Kidney epithelial cell (primary cell): ENCODE measurements at regions not wholly inside any gene's neighbourhood (a gene's known extent, or its start where the extent isn't known, plus 50 kb on each side); places are given as distances from the start of the nearest gene placed in this dataset.

Experiments used
- DNase-seq: peaks from one replicate; pipeline ENCODE4 v3.0.0-alpha.2; 2010; ENCODE audit warnings: low read depth
- H3K27me3 ChIP-seq: 2 replicates; pipeline ENCODE4 v1.6.0; 2011; ENCODE audit warnings: low read length; ENCODE audit not compliant: control insufficient read depth, insufficient read depth
- H3K36me3 ChIP-seq: 2 replicates; pipeline ENCODE4 v1.5.1; 2011; ENCODE audit warnings: low read length; ENCODE audit not compliant: control insufficient read depth, insufficient read depth
- H3K4me3 ChIP-seq: 2 replicates; pipeline ENCODE4 v1.5.1; 2011; ENCODE audit warnings: low read depth, mild to moderate bottlenecking, control low read depth, low read length
- TF ChIP-seq, protein P1 (sequence below): IDR thresholded peaks from 2 replicates; pipeline ENCODE4 v1.5.1; 2011; ENCODE audit warnings: mild to moderate bottlenecking, moderate library complexity, low read length, control low read depth, inconsistent platforms; ENCODE audit not compliant: insufficient read depth, poor library complexity, severe bottlenecking

DNA sequence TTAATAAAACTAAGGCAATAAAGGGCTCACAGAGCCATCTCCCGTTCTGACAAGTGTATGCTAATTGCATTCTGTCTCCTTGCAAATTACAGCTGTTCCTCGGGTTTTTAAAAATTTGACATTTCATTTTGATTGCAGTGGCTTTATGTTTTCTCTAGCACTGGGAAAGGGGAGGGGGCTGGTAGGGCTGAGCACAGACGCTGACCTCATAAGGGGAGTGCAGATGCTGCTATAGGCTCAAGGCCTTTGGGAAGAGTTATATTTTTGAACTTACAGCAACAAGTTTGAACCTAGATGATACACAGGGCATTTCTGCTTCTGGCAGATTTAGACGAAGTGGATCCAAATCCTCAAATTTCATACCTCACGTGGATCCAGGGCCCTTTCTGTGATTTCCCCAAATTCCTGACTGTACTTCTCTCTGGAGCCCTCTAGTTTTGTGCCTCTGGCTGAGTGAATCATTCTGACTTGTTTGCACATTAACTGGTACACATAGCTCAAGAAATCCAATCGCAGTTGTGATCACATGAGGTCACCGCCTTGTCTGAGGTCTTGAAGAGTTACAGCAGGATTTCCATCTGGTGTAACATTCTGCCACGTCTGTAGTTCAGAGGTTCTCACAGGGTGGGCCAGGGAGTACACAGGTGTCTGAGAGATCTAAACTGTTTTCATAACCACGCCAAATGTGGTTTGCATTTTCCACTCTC lies 230.3 kb downstream of the C1orf94 start:
- H3K36me3 ChIP-seq, result no peaks in the 10 kb centered on the region
- no peaks in the 10 kb centered on the region for H3K27me3 ChIP-seq
- TF ChIP-seq, protein P1, sequence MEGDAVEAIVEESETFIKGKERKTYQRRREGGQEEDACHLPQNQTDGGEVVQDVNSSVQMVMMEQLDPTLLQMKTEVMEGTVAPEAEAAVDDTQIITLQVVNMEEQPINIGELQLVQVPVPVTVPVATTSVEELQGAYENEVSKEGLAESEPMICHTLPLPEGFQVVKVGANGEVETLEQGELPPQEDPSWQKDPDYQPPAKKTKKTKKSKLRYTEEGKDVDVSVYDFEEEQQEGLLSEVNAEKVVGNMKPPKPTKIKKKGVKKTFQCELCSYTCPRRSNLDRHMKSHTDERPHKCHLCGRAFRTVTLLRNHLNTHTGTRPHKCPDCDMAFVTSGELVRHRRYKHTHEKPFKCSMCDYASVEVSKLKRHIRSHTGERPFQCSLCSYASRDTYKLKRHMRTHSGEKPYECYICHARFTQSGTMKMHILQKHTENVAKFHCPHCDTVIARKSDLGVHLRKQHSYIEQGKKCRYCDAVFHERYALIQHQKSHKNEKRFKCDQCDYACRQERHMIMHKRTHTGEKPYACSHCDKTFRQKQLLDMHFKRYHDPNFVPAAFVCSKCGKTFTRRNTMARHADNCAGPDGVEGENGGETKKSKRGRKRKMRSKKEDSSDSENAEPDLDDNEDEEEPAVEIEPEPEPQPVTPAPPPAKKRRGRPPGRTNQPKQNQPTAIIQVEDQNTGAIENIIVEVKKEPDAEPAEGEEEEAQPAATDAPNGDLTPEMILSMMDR, result no peak
- no peak overlapping the region for H3K4me3 ChIP-seq
- DNase-seq, result peak; percentile 23

DNA sequence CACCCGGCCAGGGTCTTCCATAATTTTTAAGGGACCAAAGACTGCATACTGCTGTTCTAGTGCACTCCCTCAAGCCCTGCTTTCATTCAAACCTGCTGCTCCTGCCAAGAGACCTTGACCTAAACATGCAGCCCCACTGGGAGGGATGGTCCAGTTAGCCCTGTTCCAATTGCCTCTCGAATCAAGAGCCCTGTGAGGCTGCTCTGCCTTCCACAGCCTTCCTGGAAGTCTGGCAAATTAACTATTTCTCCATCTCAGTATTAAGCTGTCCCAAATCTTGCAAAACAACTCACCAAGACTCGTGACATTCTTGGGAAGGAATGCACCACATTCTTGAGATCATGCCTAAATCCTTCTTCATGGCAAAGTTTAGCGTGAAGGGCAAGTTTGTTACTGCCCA lies 231.3 kb downstream of the C1orf94 start:
- Histone ChIP-seq H3K36me3 (no peaks in the 10 kb centered on the region), H3K4me3 (no peak overlapping the region), H3K27me3 (no peaks in the 10 kb centered on the region)
- no peak for DNase-seq
- TF ChIP-seq, protein P1, result no peak

DNA sequence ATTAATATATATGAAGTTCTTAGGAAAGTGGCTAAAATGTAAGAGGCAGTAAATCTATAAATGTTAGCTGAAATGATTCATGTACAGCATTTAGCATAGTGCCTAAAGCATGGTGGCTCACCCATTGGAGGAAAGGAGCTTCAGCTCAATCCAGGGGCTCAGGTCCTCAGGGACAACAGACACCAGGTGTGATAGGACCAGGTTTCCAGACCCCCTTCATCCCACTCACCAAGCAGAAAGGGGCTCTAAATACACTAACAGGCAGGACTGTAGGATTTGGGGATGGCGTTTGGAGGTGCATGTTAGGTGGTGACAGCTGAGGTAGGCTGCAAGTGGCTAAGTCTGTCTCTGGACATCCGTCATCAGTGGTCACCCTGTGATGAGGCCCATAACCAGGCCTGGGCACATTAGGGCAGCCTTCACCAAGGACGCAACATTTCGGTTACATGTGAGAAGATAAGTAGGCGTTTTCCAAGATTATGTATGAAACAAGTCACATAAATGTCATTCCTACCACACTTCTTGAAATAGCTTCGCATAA lies 233.1 kb downstream of the C1orf94 start:
- no peak overlapping the region for H3K4me3 ChIP-seq
- no peak for DNase-seq
- TF ChIP-seq, protein P1, result no peak
- H3K27me3 ChIP-seq, result no peaks in the 10 kb centered on the region
- no peaks in the 10 kb centered on the region for H3K36me3 ChIP-seq

DNA sequence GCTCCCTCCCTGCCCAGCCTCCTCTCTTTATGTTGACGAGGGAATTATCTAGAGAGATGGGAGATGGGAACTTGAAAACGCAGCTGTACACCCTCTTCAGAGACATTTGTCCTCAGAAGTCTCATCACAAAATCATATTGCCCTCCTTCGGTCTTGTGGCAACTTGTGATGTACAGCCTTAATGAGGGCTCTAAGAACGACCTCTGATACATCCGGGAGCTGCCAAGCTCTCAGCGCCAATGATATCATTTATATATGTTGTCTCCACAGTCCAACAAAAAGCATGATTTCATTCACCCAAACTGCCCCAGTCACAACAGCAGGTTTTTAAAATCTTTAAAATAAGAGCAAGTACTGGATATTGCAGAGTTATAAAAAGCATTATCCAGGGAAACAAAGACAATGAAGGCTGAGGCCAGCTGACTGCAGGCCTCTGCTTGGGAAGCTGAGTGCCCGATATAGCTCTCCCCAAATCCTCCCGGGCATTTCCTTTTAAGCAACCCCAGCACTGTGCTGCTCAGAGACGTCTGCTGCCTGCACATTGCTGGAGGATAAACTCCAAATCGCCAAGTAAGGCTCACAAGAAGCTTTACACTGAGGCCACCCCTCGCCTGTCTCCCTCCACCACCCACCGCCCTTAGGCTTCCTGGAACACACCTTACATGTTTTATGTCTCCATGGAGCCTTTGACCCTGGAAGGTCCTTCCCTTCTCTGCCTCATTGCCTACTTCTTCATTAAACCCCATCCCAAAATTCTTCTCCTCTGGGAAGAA lies 236.1 kb downstream of the C1orf94 start:
- Histone ChIP-seq H3K4me3 (no peak overlapping the region), H3K27me3 (no peaks in the 10 kb centered on the region), H3K36me3 (no peaks in the 10 kb centered on the region)
- no peak for DNase-seq
- TF ChIP-seq, protein P1, result no peak

DNA sequence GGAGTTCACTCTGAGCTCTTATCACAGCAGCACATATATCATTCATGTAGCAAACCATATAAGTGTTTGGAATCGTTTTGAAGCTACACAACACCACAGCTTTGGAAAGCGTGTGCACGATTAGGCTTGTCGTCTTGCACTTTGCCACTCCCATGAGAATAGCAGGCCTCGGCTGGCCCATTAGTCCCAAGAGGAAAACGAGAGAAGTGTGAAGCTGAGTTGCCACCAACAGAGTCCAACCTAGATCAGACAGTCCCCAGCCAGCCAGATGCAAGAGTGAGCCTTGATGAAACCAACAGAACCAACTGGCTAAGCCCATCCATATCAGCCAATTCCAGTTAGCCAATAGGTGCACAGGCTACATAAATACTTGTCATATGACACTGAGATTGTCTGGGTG lies 238.4 kb downstream of the C1orf94 start:
- Histone ChIP-seq H3K27me3 (no peaks in the 10 kb centered on the region), H3K4me3 (no peak overlapping the region), H3K36me3 (no peaks in the 10 kb centered on the region)
- TF ChIP-seq, protein P1, result no peak
- DNase-seq, result no peak

DNA sequence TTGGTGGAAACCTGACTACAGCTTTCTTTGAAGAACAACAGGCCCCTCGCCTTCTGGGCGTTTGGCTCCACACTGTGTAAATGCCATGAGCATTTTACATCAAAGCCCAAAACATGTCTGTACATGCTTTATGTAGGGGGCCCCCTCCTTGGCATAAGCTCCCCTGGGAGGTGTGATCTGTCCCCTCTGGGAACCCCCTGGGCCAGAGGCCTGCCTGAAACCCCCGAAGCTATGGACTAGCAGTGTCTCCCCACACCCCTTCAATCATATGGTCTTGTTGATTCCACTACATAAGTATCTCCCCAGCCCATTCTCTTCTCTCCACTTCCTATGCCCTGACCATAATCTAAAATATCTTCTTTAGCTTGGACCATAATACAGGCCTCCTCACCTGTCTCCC lies 241.5 kb downstream of the C1orf94 start:
- no peak for DNase-seq
- TF ChIP-seq, protein P1, result no peak
- Histone ChIP-seq H3K27me3 (no peaks in the 10 kb centered on the region), H3K4me3 (no peak overlapping the region), H3K36me3 (no peaks in the 10 kb centered on the region)
